GM08714 (cell line): ENCODE measurements at regions not wholly inside any gene's neighbourhood (a gene's known extent, or its start where the extent isn't known, plus 50 kb on each side); places are given as distances from the start of the nearest gene placed in this dataset.

Source experiments
- H3K4me3 ChIP-seq: fragments of 200-500 bp; sonication (Bioruptor generic); 2 replicates; pipeline ENCODE4 v1.5.1; 2014; ENCODE audit warnings: mild to moderate bottlenecking, low read length, inconsistent platforms
- ZNF274 ChIP-seq: IDR thresholded peaks from 2 replicates; pipeline ENCODE4 v1.6.1; 2012; ENCODE audit warnings: mild to moderate bottlenecking, low read depth, low read length

DNA sequence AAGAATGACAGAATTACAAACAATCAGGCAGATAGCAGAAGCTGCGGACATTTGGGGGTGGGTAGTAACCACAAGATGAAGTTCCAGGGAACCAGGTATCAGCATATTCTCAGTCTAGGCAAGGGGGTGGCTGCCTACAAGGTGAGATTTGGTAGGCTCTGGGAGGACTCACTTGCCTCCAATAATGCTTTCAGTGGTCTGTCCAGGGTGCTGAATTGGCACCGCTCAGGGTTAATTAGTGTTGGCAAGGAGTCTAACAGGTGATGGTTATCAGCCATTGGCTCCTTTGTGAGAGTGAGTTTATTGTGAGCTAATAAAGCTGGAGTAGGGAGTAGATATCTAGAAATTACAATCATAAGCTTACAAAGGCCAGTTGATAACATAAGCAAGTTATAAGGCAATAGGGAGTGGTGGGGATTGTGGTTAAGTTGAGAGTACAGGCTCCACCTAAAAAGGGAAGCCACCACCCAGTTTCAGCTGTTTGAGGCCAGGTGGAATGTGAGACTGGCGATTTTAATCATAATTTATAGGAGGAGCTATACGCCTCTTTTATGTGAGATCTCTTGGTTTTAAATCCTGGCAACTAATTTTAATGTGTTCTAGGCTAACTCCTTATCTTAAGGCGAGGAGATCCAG is 320.5 kb downstream of the MIAT start:
- TF ChIP-seq ZNF274: no peak
- no peak overlapping the region for H3K4me3 ChIP-seq

DNA sequence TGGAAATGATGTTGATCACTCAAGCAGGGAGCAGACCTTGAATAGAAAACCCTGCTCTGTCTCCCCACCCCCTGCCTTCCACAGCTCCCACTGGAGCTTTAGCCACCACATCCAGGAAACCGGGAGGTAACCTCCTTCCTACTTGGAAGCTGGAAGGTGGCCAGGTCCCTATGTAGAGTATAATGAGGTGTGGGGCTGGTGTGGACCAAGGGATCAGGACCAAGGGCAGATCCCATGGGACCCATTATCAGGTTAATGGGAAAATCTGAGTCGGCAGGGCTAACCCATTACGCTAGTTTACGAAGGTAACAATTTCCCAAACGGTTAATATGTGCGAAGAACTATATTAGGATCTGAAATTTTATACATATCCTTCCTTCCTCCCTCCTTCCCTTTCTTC is 321.9 kb downstream of the MIAT start:
- no peak overlapping the region for H3K4me3 ChIP-seq
- TF ChIP-seq ZNF274: no peak

DNA sequence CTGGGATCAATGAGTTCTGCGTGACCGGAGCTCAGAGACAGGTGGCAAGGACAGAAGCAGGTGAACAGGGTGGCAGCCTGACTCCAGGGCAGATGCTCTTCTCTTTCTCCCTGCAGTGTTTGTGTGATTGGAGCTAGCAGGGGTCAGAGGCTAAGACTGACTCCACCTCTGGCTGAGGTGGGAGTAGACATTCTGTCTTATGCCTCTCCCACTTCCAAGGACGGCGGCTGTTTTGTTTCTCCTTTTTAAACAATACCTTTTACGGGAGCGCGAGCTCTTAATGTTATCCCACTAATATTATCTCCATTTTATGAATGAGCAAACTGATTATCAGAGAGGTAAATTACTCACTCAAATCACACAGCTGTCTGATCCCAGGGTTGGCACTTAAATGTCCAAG is 323.7 kb downstream of the MIAT start:
- TF ChIP-seq ZNF274: no peak
- no peak overlapping the region for H3K4me3 ChIP-seq

DNA sequence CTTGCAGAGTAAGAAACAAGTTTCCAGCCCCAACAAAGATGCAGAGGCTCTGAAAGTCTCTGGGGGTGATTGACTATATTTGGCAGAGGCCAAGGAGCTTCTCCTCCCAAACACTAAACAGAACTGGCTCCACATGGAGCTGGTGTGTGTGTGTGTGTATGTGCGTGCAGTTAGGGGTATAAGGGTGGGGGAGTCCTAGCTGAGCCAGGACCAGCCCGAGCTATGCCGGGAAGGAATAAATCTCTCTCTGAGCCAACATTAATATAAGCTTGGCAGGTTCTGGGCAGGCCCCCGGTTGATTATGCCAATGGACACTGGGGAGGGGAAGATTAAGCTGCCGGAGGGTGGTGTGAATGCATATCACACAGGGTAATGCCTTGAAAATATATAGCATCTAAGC is 324.2 kb downstream of the MIAT start:
- no peak for TF ChIP-seq ZNF274
- H3K4me3 ChIP-seq: no peak overlapping the region

DNA sequence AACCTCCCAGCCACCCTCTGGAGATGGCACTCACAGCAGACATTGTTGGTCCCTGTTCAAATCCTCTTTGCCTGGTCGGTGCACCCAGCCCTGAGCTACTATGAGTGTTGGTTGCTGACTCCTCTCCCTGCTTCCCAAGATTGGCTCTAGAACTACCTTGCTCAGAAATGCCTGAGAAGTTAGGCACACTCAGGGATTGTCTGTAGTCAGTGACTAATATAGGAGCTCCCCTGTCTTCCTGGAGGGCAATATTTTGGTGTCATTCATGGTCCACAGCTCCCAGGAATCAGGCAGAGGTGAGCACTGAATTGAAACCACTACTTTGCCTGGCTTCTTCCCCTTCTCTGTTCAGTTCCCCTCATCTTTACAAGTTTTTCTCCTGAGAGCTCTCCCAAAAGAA is 325.9 kb downstream of the MIAT start:
- no peak overlapping the region for H3K4me3 ChIP-seq
- TF ChIP-seq ZNF274: no peak

DNA sequence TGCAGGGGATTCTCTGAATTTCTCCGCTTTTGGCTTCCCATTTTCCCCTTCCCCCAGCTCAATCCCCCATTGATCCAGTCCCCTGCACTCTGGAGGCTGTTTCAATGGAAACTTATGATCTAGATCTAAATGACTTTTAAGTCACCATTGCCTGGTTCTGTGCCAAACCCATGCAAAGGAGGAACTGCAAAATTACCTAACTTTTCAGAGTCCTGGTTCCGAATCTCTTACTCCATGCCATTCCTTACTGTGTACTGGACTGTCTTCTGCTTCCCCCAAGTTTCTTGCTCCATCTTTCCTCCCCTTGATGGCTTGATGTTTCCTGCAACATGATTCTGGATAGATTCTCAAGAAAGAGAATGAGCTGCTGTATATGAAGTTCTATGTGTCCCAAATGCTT is 327.8 kb downstream of the MIAT start:
- no peak overlapping the region for H3K4me3 ChIP-seq
- TF ChIP-seq ZNF274: no peak

DNA sequence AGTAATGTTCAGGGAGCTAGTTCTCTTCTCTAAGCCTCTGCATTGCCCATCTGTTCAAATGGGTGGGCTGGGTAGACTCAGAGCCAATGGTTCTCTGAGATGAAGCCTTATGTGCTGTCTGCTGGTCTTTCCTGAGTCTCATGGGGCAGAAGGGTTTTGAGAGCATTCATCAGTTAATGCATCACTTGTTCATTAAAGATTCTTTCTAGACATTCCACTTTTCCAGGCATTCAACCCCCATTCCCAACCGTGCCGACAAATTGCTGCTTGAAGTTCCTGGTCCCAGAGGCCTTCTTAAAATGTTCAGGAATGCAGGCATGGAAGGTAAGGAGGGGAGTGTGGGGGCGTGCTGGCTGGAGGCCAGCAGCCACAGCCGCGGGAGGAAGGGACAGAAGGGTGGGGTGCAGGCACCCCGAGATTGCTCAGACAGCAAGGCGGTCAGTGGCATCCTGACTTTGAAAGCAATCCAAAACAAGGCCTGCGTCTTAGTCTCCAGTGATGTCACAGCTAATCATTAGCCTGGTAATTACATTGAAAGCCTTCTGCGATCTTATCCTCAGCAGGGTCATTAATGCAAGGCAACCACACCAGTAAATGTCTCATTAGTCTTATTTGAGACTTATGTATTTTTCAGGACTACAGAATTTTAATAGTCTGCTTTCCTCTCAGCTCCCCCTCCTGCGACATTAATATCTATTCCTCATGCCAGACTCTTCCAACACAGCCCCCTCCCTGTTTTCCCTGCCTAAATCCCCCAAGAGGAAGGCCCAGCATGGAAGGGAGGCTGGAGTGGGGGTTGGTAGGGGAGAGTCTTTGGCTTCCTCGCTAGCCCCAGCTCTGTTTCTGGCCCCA is 328.8 kb downstream of the MIAT start:
- TF ChIP-seq ZNF274: no peak
- no peak overlapping the region for H3K4me3 ChIP-seq

DNA sequence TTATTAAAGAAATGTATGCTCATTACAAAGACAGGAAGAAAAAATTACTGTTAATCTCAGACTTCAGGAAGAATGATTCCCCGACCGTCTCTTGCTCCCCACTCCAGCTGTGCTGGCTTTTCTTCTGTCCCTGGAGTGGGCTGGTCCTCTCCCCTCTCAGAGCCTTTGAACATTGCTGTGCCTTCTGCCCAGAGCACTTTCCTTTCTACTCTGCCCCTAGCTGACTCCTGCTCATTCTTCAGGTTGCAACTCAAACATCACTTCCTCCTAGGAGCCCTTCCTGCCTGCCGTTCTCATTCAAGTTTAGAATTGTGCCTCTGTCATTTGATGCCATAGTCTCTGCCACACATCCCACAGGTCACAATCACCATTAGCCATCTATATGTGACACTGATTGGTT is 329.5 kb downstream of the MIAT start:
- no peak for TF ChIP-seq ZNF274
- H3K4me3 ChIP-seq: no peak overlapping the region

DNA sequence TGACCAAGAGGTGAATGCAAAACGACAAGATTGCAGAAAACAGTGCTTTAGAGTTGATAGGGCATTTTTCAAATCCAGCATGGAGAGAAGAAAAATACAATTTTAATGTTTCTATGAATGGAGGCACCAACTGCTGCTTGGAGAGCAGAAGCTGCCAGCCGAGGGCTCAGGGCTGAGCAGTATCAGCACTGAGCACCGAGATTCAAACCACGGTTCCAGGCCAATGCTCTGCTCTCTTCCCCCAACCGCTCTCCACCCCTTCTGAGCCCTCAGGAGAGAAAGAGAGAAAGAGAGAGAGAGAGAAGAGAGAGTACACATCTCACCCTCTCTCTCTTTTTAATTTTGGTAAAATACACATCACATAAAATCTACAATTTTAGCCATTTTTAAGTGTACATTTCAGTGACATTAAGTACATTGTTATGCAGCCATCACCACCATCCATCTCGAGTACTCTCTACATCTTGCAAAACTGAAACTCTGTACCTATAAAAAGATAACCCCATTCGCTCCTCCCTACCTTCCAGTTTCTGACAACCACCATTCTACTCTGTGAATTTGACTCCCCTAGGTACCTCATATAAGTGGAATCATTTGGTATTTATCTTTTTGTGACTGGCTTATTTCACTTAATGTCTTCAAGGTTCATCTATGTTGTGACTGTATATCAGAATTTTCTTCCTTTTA is 333.3 kb downstream of the MIAT start:
- H3K4me3 ChIP-seq: no peak overlapping the region; the same call in 1 of the 2 replicates
- no peak for TF ChIP-seq ZNF274

DNA sequence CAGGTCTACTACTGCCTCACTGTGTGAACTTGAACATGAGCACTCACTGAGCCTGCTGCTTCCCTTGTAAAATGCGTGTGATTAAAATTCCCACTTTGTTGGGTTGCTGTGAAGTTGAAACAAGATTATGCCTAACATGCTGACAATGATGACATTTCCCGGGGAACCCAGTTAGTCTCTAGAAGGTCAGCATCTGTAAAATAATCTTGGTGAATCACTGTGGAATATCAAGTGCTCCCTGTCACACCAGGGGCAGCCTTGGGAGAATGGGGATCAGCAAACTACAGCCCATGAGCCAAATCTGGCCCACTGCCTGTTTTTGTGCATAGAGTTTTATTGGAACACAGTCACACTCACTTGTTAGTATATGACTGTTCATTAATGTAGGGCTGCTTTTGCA is 335.2 kb downstream of the MIAT start:
- no peak overlapping the region for H3K4me3 ChIP-seq
- TF ChIP-seq ZNF274: no peak

DNA sequence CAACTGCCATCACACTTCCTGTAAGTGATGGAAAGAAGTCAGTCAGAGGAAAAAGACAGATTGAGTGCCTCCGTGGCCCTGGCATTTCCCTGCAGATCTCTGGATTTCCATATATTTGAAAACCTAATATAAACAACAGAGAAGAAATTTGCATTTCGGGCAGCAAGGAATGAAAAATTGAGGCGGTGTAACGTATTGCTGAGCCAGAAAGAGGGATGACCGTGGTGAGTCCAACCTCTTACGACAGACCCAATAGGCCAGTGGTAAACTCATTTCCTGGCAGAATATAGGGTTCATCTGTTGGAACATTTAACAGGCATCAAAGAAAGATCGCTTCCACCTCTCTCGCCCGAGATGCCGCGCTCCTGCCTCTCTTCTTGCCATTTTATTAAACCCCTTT is 336.5 kb downstream of the MIAT start:
- no peak for TF ChIP-seq ZNF274
- no peak overlapping the region for H3K4me3 ChIP-seq

DNA sequence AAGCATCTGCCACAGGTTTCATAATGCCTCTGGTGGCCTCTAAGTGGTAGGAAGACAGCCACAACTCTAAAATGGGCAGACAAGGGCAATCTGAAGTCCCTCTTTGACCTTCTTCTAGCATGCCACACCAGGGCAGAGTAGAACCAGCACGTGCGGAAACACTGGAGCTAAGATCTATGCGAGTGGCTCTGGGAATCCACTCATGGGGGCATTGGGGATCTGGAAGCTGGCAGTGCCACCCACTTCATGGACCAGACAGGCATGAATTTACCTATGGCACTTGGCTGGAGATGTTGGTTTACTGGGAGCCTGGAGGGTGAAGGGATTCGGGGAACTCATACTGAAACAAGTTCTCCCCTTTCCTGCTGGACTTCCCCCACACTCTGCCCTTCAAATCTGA is 337.4 kb downstream of the MIAT start:
- H3K4me3 ChIP-seq: no peak overlapping the region
- TF ChIP-seq ZNF274: no peak

DNA sequence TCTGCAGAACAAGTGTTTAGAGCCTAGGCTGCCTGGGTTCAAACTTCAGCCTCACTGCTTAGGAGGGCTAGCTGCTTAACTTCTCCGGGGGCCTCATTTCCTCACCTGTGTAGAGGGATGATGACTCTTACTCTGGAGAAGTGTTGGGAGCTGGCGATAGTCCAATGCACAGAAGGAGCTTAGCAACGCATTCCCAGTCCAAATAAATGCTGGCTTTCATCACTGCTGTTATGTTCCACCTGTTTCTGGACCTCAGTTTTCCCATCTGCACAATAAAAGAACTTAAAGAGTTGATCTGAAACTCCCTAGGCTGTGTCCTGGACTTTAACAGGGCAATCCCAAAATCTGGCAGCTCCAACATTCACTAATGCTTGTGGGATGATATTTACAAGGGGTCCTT is 337.8 kb downstream of the MIAT start:
- TF ChIP-seq ZNF274: no peak

DNA sequence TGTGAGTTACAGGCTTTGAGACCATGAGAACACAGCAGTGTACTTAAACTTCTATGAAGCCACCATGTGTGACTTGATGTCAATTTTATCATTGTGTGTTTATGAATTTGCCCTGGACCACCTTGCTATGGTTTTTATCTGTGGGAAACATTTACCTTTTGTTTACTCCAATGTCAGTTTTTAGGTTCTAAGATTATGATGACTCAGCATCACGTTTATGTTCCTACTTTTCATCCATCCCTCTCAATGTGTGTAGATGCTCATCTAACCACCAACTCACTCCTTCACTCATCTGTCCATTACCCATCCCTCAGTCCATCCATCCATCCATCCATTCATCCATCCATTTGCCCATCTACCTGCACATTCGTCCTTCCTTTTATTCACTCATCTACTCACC is 338.8 kb downstream of the MIAT start:
- no peak overlapping the region for H3K4me3 ChIP-seq
- no peak for TF ChIP-seq ZNF274

More for the DNA sequence above, 337.8 kb downstream of the MIAT start:
- no peak overlapping the region for H3K4me3 ChIP-seq

DNA sequence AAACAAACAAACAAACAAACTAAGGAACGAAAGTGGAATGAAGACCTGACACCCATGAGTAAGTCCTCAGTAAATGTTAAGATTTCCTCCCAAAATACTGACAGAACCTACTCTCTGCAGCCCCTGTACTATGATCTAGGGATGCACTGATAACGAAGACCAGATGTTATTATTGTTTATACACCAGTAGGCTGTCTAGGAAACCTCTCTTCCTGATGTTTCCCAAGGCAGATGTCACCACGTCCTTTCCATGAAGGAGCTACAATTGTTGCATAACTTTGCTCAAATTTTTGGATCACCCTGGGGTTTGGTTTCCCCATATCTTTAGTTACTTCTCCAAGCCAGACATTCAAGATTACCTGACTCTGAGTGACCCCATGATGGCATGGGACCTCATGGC is 340.7 kb downstream of the MIAT start:
- no peak overlapping the region for H3K4me3 ChIP-seq
- TF ChIP-seq ZNF274: no peak

DNA sequence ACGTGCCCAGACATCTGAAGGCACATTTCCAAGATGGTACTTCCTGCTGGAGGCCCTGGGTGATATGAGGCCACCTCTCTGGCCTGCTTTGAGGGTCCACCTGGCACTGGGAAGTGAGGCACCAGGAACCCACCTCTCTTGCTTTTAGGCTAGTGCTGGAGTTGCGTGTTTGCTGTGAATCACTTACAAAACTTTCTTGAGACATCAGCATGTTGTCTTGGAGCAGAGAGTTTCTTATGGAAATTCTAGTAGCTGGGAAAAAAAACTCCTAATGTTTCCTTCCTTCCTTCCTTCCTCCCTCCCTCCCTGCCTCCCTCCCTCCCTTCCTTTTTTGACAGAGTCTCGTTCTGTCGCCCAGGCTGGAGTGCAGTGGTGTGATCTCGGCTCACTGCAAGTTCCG is 341.3 kb downstream of the MIAT start:
- no peak for TF ChIP-seq ZNF274
- no peak overlapping the region for H3K4me3 ChIP-seq
